ENCODE measurements at regions not wholly inside any gene's neighbourhood (a gene's known extent, or its start where the extent isn't known, plus 50 kb on each side); places are given as distances from the start of the nearest gene placed in this dataset.

DNA sequence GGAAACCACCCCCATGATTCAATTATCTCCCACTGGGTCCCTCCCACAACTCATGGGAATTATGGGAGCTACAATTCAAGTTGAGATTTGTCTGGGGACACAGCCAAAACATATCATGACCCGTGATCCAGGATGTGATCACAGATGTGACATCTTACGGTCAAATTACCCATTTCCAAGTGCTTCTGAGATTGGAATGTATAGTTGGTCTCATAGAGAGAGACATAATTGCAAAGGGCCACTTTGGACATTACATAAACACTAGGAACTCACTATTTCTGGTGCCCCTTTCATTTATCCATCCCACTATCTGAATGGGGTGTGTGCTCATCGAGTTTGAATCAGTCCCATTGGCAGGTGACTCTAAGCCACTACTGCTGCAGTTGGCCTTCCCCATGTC is 204.5 kb downstream of the PHLDA1 start:
- TF ChIP-seq AR (CRISPR knock-in tag; IDR thresholded peaks at IDR 0.05), result no peak
- no peak for TF ChIP-seq ESRRA (CRISPR knock-in tag; IDR thresholded peaks at IDR 0.05; ENCODE audit: borderline replicate concordance)
- TF ChIP-seq, protein P1, sequence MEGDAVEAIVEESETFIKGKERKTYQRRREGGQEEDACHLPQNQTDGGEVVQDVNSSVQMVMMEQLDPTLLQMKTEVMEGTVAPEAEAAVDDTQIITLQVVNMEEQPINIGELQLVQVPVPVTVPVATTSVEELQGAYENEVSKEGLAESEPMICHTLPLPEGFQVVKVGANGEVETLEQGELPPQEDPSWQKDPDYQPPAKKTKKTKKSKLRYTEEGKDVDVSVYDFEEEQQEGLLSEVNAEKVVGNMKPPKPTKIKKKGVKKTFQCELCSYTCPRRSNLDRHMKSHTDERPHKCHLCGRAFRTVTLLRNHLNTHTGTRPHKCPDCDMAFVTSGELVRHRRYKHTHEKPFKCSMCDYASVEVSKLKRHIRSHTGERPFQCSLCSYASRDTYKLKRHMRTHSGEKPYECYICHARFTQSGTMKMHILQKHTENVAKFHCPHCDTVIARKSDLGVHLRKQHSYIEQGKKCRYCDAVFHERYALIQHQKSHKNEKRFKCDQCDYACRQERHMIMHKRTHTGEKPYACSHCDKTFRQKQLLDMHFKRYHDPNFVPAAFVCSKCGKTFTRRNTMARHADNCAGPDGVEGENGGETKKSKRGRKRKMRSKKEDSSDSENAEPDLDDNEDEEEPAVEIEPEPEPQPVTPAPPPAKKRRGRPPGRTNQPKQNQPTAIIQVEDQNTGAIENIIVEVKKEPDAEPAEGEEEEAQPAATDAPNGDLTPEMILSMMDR (IDR thresholded peaks at IDR 0.05), result no peak
- no peak for TF ChIP-seq MXD4 (CRISPR knock-in tag; IDR thresholded peaks at IDR 0.05; ENCODE audit: borderline replicate concordance)
- no peak for TF ChIP-seq MAX (CRISPR knock-in tag; IDR thresholded peaks at IDR 0.05)
- TF ChIP-seq, protein P2, sequence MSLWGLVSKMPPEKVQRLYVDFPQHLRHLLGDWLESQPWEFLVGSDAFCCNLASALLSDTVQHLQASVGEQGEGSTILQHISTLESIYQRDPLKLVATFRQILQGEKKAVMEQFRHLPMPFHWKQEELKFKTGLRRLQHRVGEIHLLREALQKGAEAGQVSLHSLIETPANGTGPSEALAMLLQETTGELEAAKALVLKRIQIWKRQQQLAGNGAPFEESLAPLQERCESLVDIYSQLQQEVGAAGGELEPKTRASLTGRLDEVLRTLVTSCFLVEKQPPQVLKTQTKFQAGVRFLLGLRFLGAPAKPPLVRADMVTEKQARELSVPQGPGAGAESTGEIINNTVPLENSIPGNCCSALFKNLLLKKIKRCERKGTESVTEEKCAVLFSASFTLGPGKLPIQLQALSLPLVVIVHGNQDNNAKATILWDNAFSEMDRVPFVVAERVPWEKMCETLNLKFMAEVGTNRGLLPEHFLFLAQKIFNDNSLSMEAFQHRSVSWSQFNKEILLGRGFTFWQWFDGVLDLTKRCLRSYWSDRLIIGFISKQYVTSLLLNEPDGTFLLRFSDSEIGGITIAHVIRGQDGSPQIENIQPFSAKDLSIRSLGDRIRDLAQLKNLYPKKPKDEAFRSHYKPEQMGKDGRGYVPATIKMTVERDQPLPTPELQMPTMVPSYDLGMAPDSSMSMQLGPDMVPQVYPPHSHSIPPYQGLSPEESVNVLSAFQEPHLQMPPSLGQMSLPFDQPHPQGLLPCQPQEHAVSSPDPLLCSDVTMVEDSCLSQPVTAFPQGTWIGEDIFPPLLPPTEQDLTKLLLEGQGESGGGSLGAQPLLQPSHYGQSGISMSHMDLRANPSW (CRISPR knock-in tag; conservative IDR thresholded peaks at IDR 0.05; ENCODE audit: low read depth), result no peak
- TF ChIP-seq TEAD4 (CRISPR knock-in tag; IDR thresholded peaks at IDR 0.05), result no peak
- TF ChIP-seq, protein P3, sequence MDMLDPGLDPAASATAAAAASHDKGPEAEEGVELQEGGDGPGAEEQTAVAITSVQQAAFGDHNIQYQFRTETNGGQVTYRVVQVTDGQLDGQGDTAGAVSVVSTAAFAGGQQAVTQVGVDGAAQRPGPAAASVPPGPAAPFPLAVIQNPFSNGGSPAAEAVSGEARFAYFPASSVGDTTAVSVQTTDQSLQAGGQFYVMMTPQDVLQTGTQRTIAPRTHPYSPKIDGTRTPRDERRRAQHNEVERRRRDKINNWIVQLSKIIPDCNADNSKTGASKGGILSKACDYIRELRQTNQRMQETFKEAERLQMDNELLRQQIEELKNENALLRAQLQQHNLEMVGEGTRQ (CRISPR knock-in tag; IDR thresholded peaks at IDR 0.05), result no peak
- no peak for TF ChIP-seq NFYB (CRISPR knock-in tag; conservative IDR thresholded peaks at IDR 0.05; ENCODE audit: low read depth)
- no peak for TF ChIP-seq CREM (CRISPR knock-in tag; IDR thresholded peaks at IDR 0.05)
- TF ChIP-seq ZNF423 (CRISPR knock-in tag; IDR thresholded peaks at IDR 0.05), result no peak
- TF ChIP-seq ZNF317 (CRISPR knock-in tag; IDR thresholded peaks at IDR 0.05; ENCODE audit: borderline replicate concordance, low read depth), result no peak
- no peak for TF ChIP-seq FOXK1 (CRISPR knock-in tag; IDR thresholded peaks at IDR 0.05)

Data from WTC11 (cell line).